KBM-7 (cell line): ENCODE measurements at regions not wholly inside any gene's neighbourhood (a gene's known extent, or its start where the extent isn't known, plus 50 kb on each side); places are given as distances from the start of the nearest gene placed in this dataset.

ENCODE experiments used
- DNase-seq: peaks from one replicate; pipeline ENCODE4 v3.0.0-alpha.2; 2015
- in situ Hi-C: fragments of 300-500 bp; cut with MboI; formaldehyde crosslinking; loops from 2 replicates; pipeline ENCODE4 v1.14.3; 2020; ENCODE audit warnings: low sequenced_read_pairs, low pct_unique_long_range_greater_than_20kb, mixed read lengths

DNA sequence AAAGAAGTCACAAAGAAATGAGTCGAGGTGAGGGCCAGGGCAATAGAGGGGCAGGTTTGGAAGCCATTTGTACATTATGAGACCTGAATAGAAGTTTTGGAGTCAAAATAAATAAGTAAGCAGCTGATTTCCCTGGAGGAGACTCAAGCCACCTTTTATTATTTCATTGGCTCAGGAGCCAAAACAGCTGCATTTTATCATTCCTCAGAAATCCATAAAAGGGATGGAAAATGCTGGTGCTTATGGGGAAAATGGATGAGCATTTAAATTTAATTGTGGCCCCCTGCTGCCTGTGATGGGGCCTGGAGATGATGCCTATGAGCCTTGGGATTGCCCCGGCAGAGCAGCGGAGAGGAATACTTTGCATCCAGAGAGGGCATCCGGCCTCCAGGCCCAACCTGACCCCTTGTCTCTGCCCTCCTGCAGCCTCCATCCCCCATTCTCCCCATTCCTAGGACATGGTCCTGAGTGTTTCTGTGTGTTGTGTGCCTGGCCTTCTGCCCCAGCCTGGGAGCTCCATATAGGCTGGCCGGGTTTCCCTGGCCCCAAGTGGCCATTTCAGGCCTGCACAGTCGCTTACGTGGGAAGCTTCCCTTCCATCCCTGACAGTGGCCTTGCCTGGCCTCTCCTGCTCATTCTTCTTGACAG is 296.8 kb upstream of the ZMIZ1 start:
- in situ Hi-C loops, result no loop called here
- no peak for DNase-seq

GRCh38 chr10:78772486-78772885 is 296.3 kb upstream of the ZMIZ1 start:
- in situ Hi-C loops, result no loop called here

GRCh38 chr10:78772986-78773530 is 295.7 kb upstream of the ZMIZ1 start:
- in situ Hi-C loops, result no loop called here
- no peak for DNase-seq

More at GRCh38 chr10:78772486-78772885, 296.3 kb upstream of the ZMIZ1 start:
- DNase-seq, result no peak

DNA sequence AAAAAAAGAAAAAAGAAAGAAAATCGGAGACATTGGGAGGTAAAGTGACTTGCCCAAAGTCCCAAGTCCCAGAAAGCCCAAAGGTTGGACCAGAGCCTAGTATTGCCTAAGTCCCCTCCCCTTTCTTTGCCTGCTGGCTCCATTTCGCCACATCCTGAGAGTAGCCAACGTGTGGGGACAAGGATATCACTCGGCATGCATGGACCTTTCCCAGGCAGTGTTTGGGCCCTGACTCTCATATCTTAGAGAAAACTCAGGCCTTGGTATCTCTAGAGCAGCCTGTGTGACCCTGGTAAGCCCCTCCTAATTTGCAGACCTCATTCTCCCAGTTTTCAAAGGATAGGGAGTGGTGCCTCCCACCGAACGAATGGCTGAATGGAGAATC is 294.2 kb upstream of the ZMIZ1 start:
- DNase-seq, result no peak
- in situ Hi-C loops, result no loop called here

GRCh38 chr10:78774999-78775711 is 293.6 kb upstream of the ZMIZ1 start:
- in situ Hi-C loops, result no loop called here
- DNase-seq, result no peak

DNA sequence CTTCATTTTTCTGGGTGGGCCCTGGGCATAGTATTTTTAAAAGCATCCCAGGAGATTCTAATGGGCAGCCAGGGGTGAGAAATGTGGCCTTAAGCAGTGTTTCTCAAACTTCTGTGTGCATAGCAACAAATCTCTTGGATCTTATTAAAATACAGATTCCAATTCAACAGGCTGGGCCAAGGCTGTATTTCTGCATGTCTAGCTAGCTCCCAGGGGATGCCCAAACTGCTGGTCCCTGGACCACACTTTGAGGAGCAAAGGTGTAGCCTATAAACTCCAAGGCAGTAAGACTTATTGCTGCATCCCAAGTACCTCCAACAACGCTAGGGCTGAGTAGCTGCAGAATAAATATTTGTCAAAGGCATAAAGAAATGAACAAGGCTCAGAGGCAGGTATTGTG is 292.9 kb upstream of the ZMIZ1 start:
- in situ Hi-C loops, result no loop called here

DNA sequence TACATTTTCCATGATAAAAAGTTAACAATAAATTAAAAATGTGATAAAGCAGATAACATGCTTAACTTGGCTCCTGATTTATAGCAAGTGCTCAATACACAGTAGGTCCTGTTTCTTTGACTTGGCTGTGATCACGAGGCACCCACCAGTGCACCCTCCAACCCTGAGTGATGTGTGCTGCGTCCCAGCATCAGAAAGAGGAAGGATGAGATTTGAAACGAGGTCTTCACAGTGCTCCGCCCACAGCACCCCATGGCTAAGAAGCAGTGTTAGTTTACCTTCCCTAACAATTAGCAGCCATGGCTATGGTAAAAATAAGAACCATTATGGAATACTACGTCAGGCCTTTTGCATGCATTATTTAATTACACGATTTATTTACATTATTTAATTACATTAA is 292.0 kb upstream of the ZMIZ1 start:
- no peak for DNase-seq
- in situ Hi-C loops, result no loop called here

More for the DNA sequence above, 292.9 kb upstream of the ZMIZ1 start:
- no peak for DNase-seq

DNA sequence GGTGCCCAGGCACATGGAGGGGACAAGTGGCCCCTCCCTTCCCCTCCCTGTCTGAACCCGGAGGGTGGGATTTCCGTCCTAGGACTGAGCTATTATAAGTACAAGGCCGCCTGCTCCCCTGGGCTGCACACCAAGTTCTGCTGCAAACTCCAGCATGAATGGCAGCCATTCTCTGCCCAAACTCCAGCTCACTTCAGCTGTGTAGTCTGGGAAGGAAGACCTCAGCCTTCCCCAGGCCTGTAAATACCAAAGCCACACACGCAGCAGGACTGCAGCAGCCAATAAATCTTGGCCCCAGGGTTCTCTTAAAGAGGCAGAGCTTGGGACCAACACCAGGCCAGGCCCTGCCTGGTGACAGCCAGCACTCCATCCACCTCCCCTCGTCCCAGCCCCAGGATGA is 291.3 kb upstream of the ZMIZ1 start:
- in situ Hi-C loops, result no loop called here
- DNase-seq, result no peak

DNA sequence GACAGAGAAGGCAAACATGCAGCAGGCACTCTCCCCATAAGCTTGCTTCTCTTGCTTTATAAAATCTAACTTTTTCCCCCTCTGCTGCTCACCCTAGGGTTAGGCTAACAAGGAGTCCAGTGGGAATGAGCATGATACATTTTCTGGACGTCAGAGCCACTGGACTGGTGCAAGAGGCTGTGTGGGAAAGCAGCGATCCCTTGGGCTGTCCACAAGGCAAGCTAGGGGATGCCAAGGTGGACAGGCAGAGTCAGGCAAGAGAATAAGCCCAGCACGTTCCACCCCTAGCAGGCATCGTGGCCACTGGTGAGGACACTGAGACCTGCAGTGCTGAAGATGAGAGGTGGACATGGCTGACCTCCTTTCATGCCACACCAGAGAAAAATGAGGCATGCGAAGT is 290.9 kb upstream of the ZMIZ1 start:
- DNase-seq, result no peak
- in situ Hi-C loops, result no loop called here

DNA sequence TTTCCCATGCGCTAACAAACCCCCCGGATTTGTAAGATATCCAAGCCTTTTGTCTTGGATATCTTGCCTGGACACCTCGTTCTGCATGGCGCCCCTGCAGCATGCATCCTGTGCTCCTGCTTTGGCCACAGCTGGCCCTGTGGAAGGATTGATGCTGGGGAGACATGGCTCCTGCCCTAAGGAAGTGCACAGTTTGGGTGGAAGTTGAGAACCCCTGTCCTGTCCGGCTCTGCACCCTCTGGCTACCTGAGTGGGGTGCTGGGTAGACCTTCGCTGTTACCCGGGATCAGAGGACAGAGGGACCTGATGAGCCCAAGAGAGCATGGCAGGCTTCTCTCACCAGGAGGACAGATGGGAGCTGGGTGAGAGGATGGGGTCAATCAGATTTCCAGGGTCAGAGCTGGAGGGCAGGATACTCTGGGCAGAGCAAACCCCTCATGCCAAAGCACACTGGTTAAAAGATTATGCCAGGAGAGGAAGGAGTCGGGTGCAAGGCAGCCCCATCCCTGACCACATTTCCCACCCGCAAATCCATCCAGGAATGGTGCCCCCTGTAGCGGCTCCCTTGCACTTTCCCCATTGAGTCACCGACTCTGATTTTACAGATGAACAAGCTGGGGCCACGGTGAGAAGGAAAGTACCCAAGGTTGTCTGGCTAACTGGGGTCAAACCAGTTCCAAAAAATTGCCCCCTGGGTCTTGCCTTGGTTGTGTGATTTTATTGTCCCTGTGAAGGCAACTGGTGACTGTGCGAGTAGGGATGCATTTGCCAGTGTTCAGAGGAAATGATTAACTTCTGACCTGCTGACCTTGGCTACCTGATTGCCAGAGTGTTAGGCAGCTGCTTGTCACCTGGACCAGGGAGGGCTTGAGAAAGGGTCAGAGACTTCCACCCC is 290.1 kb upstream of the ZMIZ1 start:
- DNase-seq, result no peak
- in situ Hi-C loops, result no loop called here

GRCh38 chr10:78779339-78779955 is 289.3 kb upstream of the ZMIZ1 start:
- in situ Hi-C loops, result no loop called here
- DNase-seq, result no peak

GRCh38 chr10:78780551-78780961 is 288.2 kb upstream of the ZMIZ1 start:
- in situ Hi-C loops, result no loop called here
- DNase-seq, result no peak

DNA sequence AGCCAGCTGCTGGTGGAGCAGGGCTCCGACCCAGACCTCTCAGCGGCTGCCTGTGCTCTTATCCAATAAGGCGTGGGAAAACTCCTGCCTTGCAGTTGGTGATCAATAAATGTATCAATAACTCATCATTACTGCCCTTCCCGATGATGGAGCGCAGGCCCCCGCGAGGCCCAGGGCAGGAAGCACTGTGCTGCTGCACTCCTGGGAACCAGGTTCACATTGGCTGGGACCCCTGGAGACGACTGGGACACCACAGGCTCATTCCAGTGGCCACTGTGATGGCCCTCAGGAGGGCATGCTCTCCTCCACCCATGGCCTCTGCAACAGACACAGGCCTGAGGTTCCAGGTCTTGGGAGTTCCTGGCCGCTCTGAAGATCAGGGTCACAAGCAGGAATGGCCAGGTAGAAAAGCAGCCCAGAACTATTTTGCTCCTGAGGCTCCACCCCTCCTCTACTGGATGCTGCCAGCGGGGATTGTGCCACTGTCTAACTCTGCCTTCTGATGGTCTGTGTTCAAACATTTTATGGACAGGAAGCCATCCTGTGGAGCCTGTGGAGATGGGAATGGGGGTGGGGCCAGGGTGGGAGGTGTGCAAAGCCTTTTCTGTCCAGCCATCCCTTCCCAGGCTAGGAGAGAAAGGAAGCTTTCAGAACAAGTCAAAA is 287.4 kb upstream of the ZMIZ1 start:
- DNase-seq, result no peak
- in situ Hi-C loops, result no loop called here

GRCh38 chr10:78781991-78782390 is 286.8 kb upstream of the ZMIZ1 start:
- DNase-seq, result no peak
- in situ Hi-C loops, result no loop called here

- in situ Hi-C loops, result no loop called here
- no peak for DNase-seq
Observed at GRCh38 chr10:78782441-78782840, 286.3 kb upstream of the ZMIZ1 start.

GRCh38 chr10:78783753-78784152 is 285.0 kb upstream of the ZMIZ1 start:
- in situ Hi-C loops, result no loop called here
- DNase-seq, result no peak

GRCh38 chr10:78784546-78784945 is 284.2 kb upstream of the ZMIZ1 start:
- DNase-seq, result no peak
- in situ Hi-C loops, result no loop called here

GRCh38 chr10:78785066-78785465 is 283.7 kb upstream of the ZMIZ1 start:
- in situ Hi-C loops, result no loop called here
- no peak for DNase-seq

DNA sequence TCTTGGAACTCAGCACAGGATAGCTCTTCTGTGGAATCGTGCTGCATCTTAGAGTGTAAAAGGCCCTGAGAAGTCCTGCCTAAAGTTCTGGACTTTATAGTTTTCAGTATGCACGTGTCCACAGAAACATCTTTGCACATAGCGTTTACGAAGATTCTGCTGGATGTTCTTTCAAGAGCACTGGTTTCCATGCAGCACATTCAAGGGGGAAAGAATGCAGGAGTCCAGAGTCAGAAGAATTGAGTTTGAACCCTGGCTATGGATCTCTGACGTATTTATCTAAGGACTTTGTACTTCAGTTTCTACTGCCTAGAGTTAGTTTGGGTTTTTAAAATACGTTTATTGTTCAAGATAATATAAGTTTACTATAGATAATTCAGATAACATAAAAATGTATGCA is 282.8 kb upstream of the ZMIZ1 start:
- in situ Hi-C loops, result no loop called here
- no peak for DNase-seq
